HepG2 (cell line): ENCODE measurements at regions not wholly inside any gene's neighbourhood (a gene's known extent, or its start where the extent isn't known, plus 50 kb on each side); places are given as distances from the start of the nearest gene placed in this dataset.

Experiments
- ATAC-seq: fragments of 200-7000 bp; cut with Tn5 transposase; 3 replicates; pipeline ENCODE4 v1.9.1; 2020; ENCODE audit warnings: mild to moderate bottlenecking, moderate library complexity
- BruUV-seq: library from RNA; stranded (reverse); fragments of 400-500 nt; replicated peaks from 2 replicates; lab custom pipeline; 2021; lab: Mats Ljungman, UMichigan
- CTCF ChIA-PET: fragments of 300-600 bp; formaldehyde crosslinking; extraction: SDS; loops from one replicate; lab custom pipeline; 2021; ENCODE audit warnings: low total read pairs, inconsistent platforms, low intra/inter-chr PET ratio; lab: Yijun Ruan, JAX
- POLR2A ChIA-PET: fragments of 350-600 bp; sonication (Branson Sonifier 250); formaldehyde crosslinking; loops from one replicate; lab custom pipeline; 2020; ENCODE audit warnings: antibody characterized with exemption, inconsistent platforms; lab: Yijun Ruan, JAX
- DNase-seq: peaks from one replicate; pipeline ENCODE4 v3.0.0-alpha.2; 2015; ENCODE audit warnings: low spot score
- FAIRE-seq: peaks from 3 replicates; lab custom pipeline; 2011; peaks lifted over from hg19 to GRCh38; lab: Jason Lieb, UNC
- H2AFZ ChIP-seq: one replicate; pipeline ENCODE4 v1.6.1; 2011; ENCODE audit warnings: low read length, inconsistent platforms
- H3K27ac ChIP-seq: fragments of 300-600 bp; 3 replicates; pipeline ENCODE4 v1.8.0; 2011; ENCODE audit warnings: mixed run types, mild to moderate bottlenecking, mixed read lengths, low read length, inconsistent platforms; ENCODE audit not compliant: insufficient read depth; ENCODE audit errors: extremely low read length
- H3K27me3 ChIP-seq, 2 experiments: fragments of 200-600 bp in 1 of 2; 2 replicates in 1 of 2; 3 replicates in 1 of 2; pipeline versions ENCODE4 v1.6.0 to v1.8.0; 2011; ENCODE audit warnings: low read length in 2 of 2, mild to moderate bottlenecking in 2 of 2, moderate library complexity in 2 of 2, inconsistent platforms in 1 of 2; ENCODE audit not compliant: insufficient read depth in 2 of 2, control insufficient read depth in 1 of 2
- H3K36me3 ChIP-seq, 2 experiments: fragments of 200-600 bp in 1 of 2; replicated peaks in 1 of 2; 2 replicates in 1 of 2; 3 replicates in 1 of 2; pipeline versions ENCODE4 v1.5.1 to v1.8.0; 2011; ENCODE audit warnings: low read length in 2 of 2, inconsistent platforms in 1 of 2; ENCODE audit not compliant: insufficient read depth in 2 of 2, control insufficient read depth in 1 of 2
- H3K4me1 ChIP-seq: 2 replicates; pipeline ENCODE4 v1.5.1; 2012; ENCODE audit warnings: low read length, inconsistent platforms; ENCODE audit not compliant: insufficient read depth
- H3K4me2 ChIP-seq: 2 replicates; pipeline ENCODE4 v1.6.0; 2011; ENCODE audit warnings: low read depth, low read length, inconsistent platforms
- H3K4me3 ChIP-seq, 3 experiments: fragments of 200-600 bp in 1 of 3; sonication (generic), shearing (Covaris generic) in 1 of 3; replicated peaks in 1 of 3; 2 replicates each; pipeline ENCODE4 v1.5.1; 2011 to 2016; ENCODE audit warnings: low read length in 3 of 3, inconsistent platforms in 2 of 3, low read depth in 2 of 3, mild to moderate bottlenecking in 2 of 3, control low read depth in 1 of 3, mixed read lengths in 1 of 3; ENCODE audit not compliant: insufficient read depth in 1 of 3
- H3K79me2 ChIP-seq: one replicate; pipeline ENCODE4 v1.6.1; 2011; ENCODE audit warnings: low read length, inconsistent platforms; ENCODE audit not compliant: insufficient read depth
- H3K9ac ChIP-seq: 2 replicates; pipeline ENCODE4 v1.6.0; 2011; ENCODE audit warnings: mild to moderate bottlenecking, low read depth, low read length, inconsistent platforms; ENCODE audit not compliant: insufficient read depth
- H3K9me3 ChIP-seq: 2 replicates; pipeline ENCODE4 v1.5.1; 2012; ENCODE audit warnings: mild to moderate bottlenecking, low read length
- H4K20me1 ChIP-seq: 2 replicates; pipeline ENCODE4 v1.6.0; 2011; ENCODE audit warnings: inconsistent platforms, mild to moderate bottlenecking, low read length, moderate library complexity; ENCODE audit not compliant: insufficient read depth
- ADNP ChIP-seq: sonication (generic); formaldehyde crosslinking; IDR thresholded peaks from 2 replicates; pipeline ENCODE4 v1.4.0; 2020; ENCODE audit warnings: missing genetic modification reagents
- ARHGAP35 ChIP-seq: sonication (generic); formaldehyde crosslinking; IDR thresholded peaks from 2 replicates; pipeline ENCODE4 v1.9.0; 2022; ENCODE audit warnings: mild to moderate bottlenecking, inconsistent platforms, moderate library complexity, missing genetic modification reagents, borderline replicate concordance
- ATF7-NPFF ChIP-seq: sonication (generic); formaldehyde crosslinking; IDR thresholded peaks from 2 replicates; pipeline ENCODE4 v1.8.1; 2023; ENCODE audit warnings: mild to moderate bottlenecking, low read depth, missing genetic modification reagents, moderate library complexity
- HNF4A ChIP-seq: sonication (generic); formaldehyde crosslinking; IDR thresholded peaks from 2 replicates; pipeline ENCODE4 v1.4.0; 2020; ENCODE audit warnings: missing genetic modification reagents
- JUND ChIP-seq: sonication (generic); formaldehyde crosslinking; IDR thresholded peaks from 2 replicates; pipeline ENCODE4 v1.8.0; 2022; ENCODE audit warnings: mild to moderate bottlenecking, missing genetic modification reagents
- KLF15 ChIP-seq: sonication (generic); formaldehyde crosslinking; IDR thresholded peaks from 2 replicates; pipeline ENCODE4 v1.8.1; 2023; ENCODE audit warnings: borderline replicate concordance, mild to moderate bottlenecking, inconsistent platforms, missing genetic modification reagents, mixed read lengths
- NR2C2 ChIP-seq: sonication (generic); formaldehyde crosslinking; IDR thresholded peaks from 2 replicates; pipeline ENCODE4 v1.4.0; 2020; ENCODE audit warnings: missing genetic modification reagents, mild to moderate bottlenecking, moderate library complexity, borderline replicate concordance
- PCBP2 ChIP-seq: fragments of 200-400 bp; formaldehyde crosslinking; optimal IDR thresholded peaks from 2 replicates; pipeline ENCODE3; 2018; ENCODE audit warnings: low read length, low read depth; ENCODE audit not compliant: poor library complexity, severe bottlenecking
- RFXANK ChIP-seq: IDR thresholded peaks from 2 replicates; pipeline ENCODE4 v1.6.1; 2016
- SUZ12 ChIP-seq: fragments of 150-350 bp; IDR thresholded peaks from 2 replicates; pipeline ENCODE4 v1.6.1; 2014; ENCODE audit warnings: low read depth, low read length
- TFDP1 ChIP-seq: IDR thresholded peaks from 2 replicates; pipeline ENCODE4 v1.6.1; 2016; ENCODE audit warnings: missing compliant biosample characterization, missing genetic modification reagents, borderline replicate concordance
- ZBTB38 ChIP-seq: sonication (generic); formaldehyde crosslinking; IDR thresholded peaks from 2 replicates; pipeline ENCODE4 v1.5.1; 2020; ENCODE audit warnings: mild to moderate bottlenecking, missing genetic modification reagents
- ZBTB8A ChIP-seq: sonication (generic); formaldehyde crosslinking; IDR thresholded peaks from 2 replicates; pipeline ENCODE4 v1.4.0; 2020; ENCODE audit warnings: mild to moderate bottlenecking, low read depth, missing genetic modification reagents, borderline replicate concordance
- ZNF142 ChIP-seq: sonication (generic); formaldehyde crosslinking; IDR thresholded peaks from 2 replicates; pipeline ENCODE4 v1.4.0; 2020; ENCODE audit warnings: missing genetic modification reagents
- ZNF335 ChIP-seq: sonication (generic); formaldehyde crosslinking; IDR thresholded peaks from 2 replicates; pipeline ENCODE4 v1.4.0; 2020; ENCODE audit warnings: missing genetic modification reagents
- ZNF543 ChIP-seq: sonication (generic); formaldehyde crosslinking; IDR thresholded peaks from 2 replicates; pipeline ENCODE4 v1.4.0; 2020; ENCODE audit warnings: mild to moderate bottlenecking, missing genetic modification reagents
- WGBS: methylation state at CpG from one replicate; pipeline ENCODE4 v1.1.6; 2017; ENCODE audit warnings: low lambda C conversion rate; 5-methylcytosine and 5-hydroxymethylcytosine counted together
- in situ Hi-C: cut with HindIII; loops from 2 replicates; pipeline ENCODE4 v1.10.0; 2017; ENCODE audit warnings: low pct_unique_long_range_greater_than_20kb; ENCODE audit not compliant: extremely low pct_ligation_motif_present
- intact Hi-C: fragments of 100-400 bp; cut with micrococcal nuclease; formaldehyde crosslinking; loops from one replicate; pipeline ENCODE4 v1.10.0; 2022; ENCODE audit not compliant: unreplicated experiment

- TF ChIP-seq ZNF142 (CRISPR knock-in tag) = no peak
- TF ChIP-seq ADNP (CRISPR knock-in tag) = no peak
- no peak for TF ChIP-seq SUZ12
- TF ChIP-seq HNF4A (CRISPR knock-in tag) = no peak
These were observed 269.2 kb downstream of the CBLL2 start (continued) for GRCh38 chrX:22541926-22542325.

GRCh38 chrX:22542641-22543040, 269.9 kb downstream of the CBLL2 start:
- H3K27ac ChIP-seq = no peak overlapping the region
- no peaks in the 10 kb centered on the region for H3K9me3 ChIP-seq
- 0% methylated on average over 3 of the region's 3 CpGs for WGBS
- TF ChIP-seq TFDP1 (no peak), PCBP2 (no peak), ZNF335 (CRISPR knock-in tag) (no peak), RFXANK (CRISPR knock-in tag) (no peak), ARHGAP35 (CRISPR knock-in tag) (no peak), ZBTB38 (CRISPR knock-in tag) (no peak), KLF15 (CRISPR knock-in tag) (no peak), NR2C2 (CRISPR knock-in tag) (no peak), ZNF543 (CRISPR knock-in tag) (no peak), ATF7-NPFF (CRISPR knock-in tag) (no peak), JUND (no peak), ZBTB8A (CRISPR knock-in tag) (no peak)
- BruUV-seq = no TSS peak
- intact Hi-C loops = no loop called here
- H4K20me1 ChIP-seq = no peaks in the 10 kb centered on the region
- H3K79me2 ChIP-seq = no peaks in the 10 kb centered on the region
- H3K36me3 ChIP-seq = no peaks in the 10 kb centered on the region
- ChIA-PET POLR2A (no interaction called here), CTCF (no interaction called here)
- no peak overlapping the region for H2AFZ ChIP-seq
- DNase-seq (no peak), FAIRE-seq (no peak), ATAC-seq (no peak)
- H3K27me3 ChIP-seq = no peaks in the 10 kb centered on the region
- no peak overlapping the region for H3K9ac ChIP-seq
- H3K4me2 ChIP-seq = no peak overlapping the region
- H3K4me3 ChIP-seq = no peak overlapping the region
- in situ Hi-C loops = no loop called here
- H3K4me1 ChIP-seq = no peaks in the 10 kb centered on the region
